ENCODE measurements at regions not wholly inside any gene's neighbourhood (a gene's known extent, or its start where the extent isn't known, plus 50 kb on each side); places are given as distances from the start of the nearest gene placed in this dataset.

DNA sequence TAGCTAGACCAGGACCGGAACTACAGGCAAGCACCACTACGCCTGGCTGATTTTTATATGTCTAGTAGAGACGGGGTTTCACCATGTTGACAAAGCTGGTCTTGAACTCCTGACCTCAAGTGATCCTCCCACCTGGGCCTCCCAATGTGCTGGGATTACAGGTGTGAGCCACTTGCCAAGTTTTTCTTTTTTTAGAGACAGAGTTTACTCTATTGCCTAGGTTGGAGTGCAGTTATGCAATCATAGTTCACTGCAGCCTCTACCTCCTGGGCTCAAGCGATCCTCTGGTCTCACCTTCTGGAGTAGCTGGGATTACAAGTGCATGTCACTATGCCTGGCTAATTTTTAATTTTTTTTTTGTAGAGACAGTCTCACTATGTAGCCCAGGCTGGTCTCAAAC, 201.5 kb upstream of the TBX3 start:
- TF ChIP-seq ISL1 (CRISPR knock-in tag; IDR thresholded peaks at IDR 0.05) (no peak), TCF4 (CRISPR knock-in tag; IDR thresholded peaks at IDR 0.05; ENCODE audit: borderline replicate concordance) (no peak), ZC3H10 (CRISPR knock-in tag; IDR thresholded peaks at IDR 0.05) (no peak), PPARA (CRISPR knock-in tag; IDR thresholded peaks at IDR 0.05; ENCODE audit: borderline replicate concordance) (no peak), TOX (CRISPR knock-in tag; IDR thresholded peaks at IDR 0.05; ENCODE audit: borderline replicate concordance) (no peak), ZNF8 (CRISPR knock-in tag; IDR thresholded peaks at IDR 0.05) (no peak), ZFP30 (CRISPR knock-in tag; IDR thresholded peaks at IDR 0.05) (no peak), ZNF565 (CRISPR knock-in tag; conservative IDR thresholded peaks at IDR 0.05; ENCODE audit: low read depth) (no peak), BACH2 (CRISPR knock-in tag; IDR thresholded peaks at IDR 0.05; ENCODE audit: borderline replicate concordance) (no peak), SNAI2 (CRISPR knock-in tag; IDR thresholded peaks at IDR 0.05) (no peak)
- TF ChIP-seq, protein P1, sequence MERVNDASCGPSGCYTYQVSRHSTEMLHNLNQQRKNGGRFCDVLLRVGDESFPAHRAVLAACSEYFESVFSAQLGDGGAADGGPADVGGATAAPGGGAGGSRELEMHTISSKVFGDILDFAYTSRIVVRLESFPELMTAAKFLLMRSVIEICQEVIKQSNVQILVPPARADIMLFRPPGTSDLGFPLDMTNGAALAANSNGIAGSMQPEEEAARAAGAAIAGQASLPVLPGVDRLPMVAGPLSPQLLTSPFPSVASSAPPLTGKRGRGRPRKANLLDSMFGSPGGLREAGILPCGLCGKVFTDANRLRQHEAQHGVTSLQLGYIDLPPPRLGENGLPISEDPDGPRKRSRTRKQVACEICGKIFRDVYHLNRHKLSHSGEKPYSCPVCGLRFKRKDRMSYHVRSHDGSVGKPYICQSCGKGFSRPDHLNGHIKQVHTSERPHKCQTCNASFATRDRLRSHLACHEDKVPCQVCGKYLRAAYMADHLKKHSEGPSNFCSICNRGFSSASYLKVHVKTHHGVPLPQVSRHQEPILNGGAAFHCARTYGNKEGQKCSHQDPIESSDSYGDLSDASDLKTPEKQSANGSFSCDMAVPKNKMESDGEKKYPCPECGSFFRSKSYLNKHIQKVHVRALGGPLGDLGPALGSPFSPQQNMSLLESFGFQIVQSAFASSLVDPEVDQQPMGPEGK (CRISPR knock-in tag; IDR thresholded peaks at IDR 0.05; ENCODE audit: borderline replicate concordance), result no peak
- TF ChIP-seq, protein P2, sequence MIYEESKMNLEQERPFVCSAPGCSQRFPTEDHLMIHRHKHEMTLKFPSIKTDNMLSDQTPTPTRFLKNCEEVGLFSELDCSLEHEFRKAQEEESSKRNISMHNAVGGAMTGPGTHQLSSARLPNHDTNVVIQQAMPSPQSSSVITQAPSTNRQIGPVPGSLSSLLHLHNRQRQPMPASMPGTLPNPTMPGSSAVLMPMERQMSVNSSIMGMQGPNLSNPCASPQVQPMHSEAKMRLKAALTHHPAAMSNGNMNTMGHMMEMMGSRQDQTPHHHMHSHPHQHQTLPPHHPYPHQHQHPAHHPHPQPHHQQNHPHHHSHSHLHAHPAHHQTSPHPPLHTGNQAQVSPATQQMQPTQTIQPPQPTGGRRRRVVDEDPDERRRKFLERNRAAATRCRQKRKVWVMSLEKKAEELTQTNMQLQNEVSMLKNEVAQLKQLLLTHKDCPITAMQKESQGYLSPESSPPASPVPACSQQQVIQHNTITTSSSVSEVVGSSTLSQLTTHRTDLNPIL (CRISPR knock-in tag; IDR thresholded peaks at IDR 0.05; ENCODE audit: low read depth), result no peak
